ENCODE measurements at regions not wholly inside any gene's neighbourhood (a gene's known extent, or its start where the extent isn't known, plus 50 kb on each side); places are given as distances from the start of the nearest gene placed in this dataset.
"Not testable (repeated sequence)": the region's sequence is repeated elsewhere in the genome, so short reads cannot be mapped to it uniquely, and the experiment has no call there.

GRCh38 chr7:79984210-79984609 lies 150.4 kb upstream of the GNAI1 start:
- DNase-seq, result no peak
- intact Hi-C loops (cut with DNase I), result no loop called here
- H3K36me3 ChIP-seq, result no peaks in the 10 kb centered on the region
- no peak overlapping the region for H3K9ac ChIP-seq (ENCODE audit: low read depth in 2 of 2, low read length in 2 of 2)
- H3K27me3 ChIP-seq, result no peaks in the 10 kb centered on the region
- no peaks in the 10 kb centered on the region for H3K9me3 ChIP-seq
- no peak overlapping the region for H3K4me3 ChIP-seq
- H3K27ac ChIP-seq, result no peak overlapping the region
- no peak for TF ChIP-seq CTCF (IDR thresholded peaks at IDR 0.05)
- H3K4me1 ChIP-seq, result no peaks in the 10 kb centered on the region

- no peak overlapping the region for H3K4me3 ChIP-seq
- no peak overlapping the region for H3K9ac ChIP-seq (ENCODE audit: low read depth in 2 of 2, low read length in 2 of 2)
- no peak for TF ChIP-seq CTCF (IDR thresholded peaks at IDR 0.05)
- intact Hi-C loops (cut with DNase I), result no loop called here
- no peaks in the 10 kb centered on the region for H3K9me3 ChIP-seq
- H3K4me1 ChIP-seq, result no peaks in the 10 kb centered on the region
- no peaks in the 10 kb centered on the region for H3K36me3 ChIP-seq
- no peak overlapping the region for H3K27ac ChIP-seq
- no peak for DNase-seq
- no peaks in the 10 kb centered on the region for H3K27me3 ChIP-seq
Observed at GRCh38 chr7:79982141-79982770, 152.4 kb upstream of the GNAI1 start.

- Histone ChIP-seq H3K9me3 (no peaks in the 10 kb centered on the region), H3K36me3 (no peaks in the 10 kb centered on the region), H3K27me3 (no peaks in the 10 kb centered on the region), H3K4me1 (no peaks in the 10 kb centered on the region), H3K4me3 (no peak overlapping the region), H3K9ac (ENCODE audit: low read depth in 2 of 2, low read length in 2 of 2) (no peak overlapping the region), H3K27ac (no peak overlapping the region)
- no peak for TF ChIP-seq CTCF (IDR thresholded peaks at IDR 0.05)
- intact Hi-C loops (cut with DNase I), result no loop called here
- no peak for DNase-seq
Observed at GRCh38 chr7:79980376-79980775, 154.3 kb upstream of the GNAI1 start.

- intact Hi-C loops (cut with DNase I), result no loop called here
- Histone ChIP-seq H3K4me3 (no peak overlapping the region), H3K27me3 (no peaks in the 10 kb centered on the region), H3K9ac (ENCODE audit: low read depth in 2 of 2, low read length in 2 of 2) (no peak overlapping the region), H3K4me1 (no peaks in the 10 kb centered on the region), H3K9me3 (no peaks in the 10 kb centered on the region), H3K27ac (no peak overlapping the region), H3K36me3 (no peaks in the 10 kb centered on the region)
- DNase-seq, result no peak
- TF ChIP-seq CTCF (IDR thresholded peaks at IDR 0.05), result no peak
Observed at GRCh38 chr7:79979437-79979836, 155.2 kb upstream of the GNAI1 start.

- no peaks in the 10 kb centered on the region for H3K9me3 ChIP-seq
- no peaks in the 10 kb centered on the region for H3K36me3 ChIP-seq
- intact Hi-C loops (cut with DNase I), result no loop called here
- no peaks in the 10 kb centered on the region for H3K4me1 ChIP-seq
- no peak overlapping the region for H3K27ac ChIP-seq
- H3K4me3 ChIP-seq, result no peak overlapping the region
- DNase-seq, result no peak
- no peaks in the 10 kb centered on the region for H3K27me3 ChIP-seq
- H3K9ac ChIP-seq (ENCODE audit: low read depth in 2 of 2, low read length in 2 of 2), result no peak overlapping the region
- no peak for TF ChIP-seq CTCF (IDR thresholded peaks at IDR 0.05)
Observed at GRCh38 chr7:79977481-79977880, 157.2 kb upstream of the GNAI1 start.

GRCh38 chr7:79976711-79977020 lies 158.0 kb upstream of the GNAI1 start:
- H3K9ac ChIP-seq (ENCODE audit: low read depth in 2 of 2, low read length in 2 of 2); H3K4me3 ChIP-seq; H3K27me3 ChIP-seq; H3K9me3 ChIP-seq; DNase-seq; H3K4me1 ChIP-seq; intact Hi-C loops (cut with DNase I); H3K36me3 ChIP-seq; H3K27ac ChIP-seq: not testable (repeated sequence)

- H3K27me3 ChIP-seq; H3K9me3 ChIP-seq; intact Hi-C loops (cut with DNase I); DNase-seq; H3K9ac ChIP-seq (ENCODE audit: low read depth in 2 of 2, low read length in 2 of 2); H3K4me1 ChIP-seq; H3K36me3 ChIP-seq; H3K27ac ChIP-seq; H3K4me3 ChIP-seq: not testable (repeated sequence)
Observed at GRCh38 chr7:79975986-79976710, 158.5 kb upstream of the GNAI1 start.

Data from colonic mucosa (tissue), 4 donors.